CD4-positive, alpha-beta T cell treated with Interleukin-10 for 1 hour (primary cell): ENCODE measurements at regions not wholly inside any gene's neighbourhood (a gene's known extent, or its start where the extent isn't known, plus 50 kb on each side); places are given as distances from the start of the nearest gene placed in this dataset.
"Not testable (repeated sequence)": the region's sequence is repeated elsewhere in the genome, so short reads cannot be mapped to it uniquely, and the experiment has no call there.

ENCODE experiments used
- DNase-seq: peaks from one replicate; pipeline ENCODE4 v3.0.0-alpha.2; 2020

GRCh38 chr9:22170556-22170955, 161.5 kb upstream of the CDKN2B start:
- no peak for DNase-seq

GRCh38 chr9:22170990-22171670, 162.0 kb upstream of the CDKN2B start:
- no peak for DNase-seq

GRCh38 chr9:22171691-22172090, 162.6 kb upstream of the CDKN2B start:
- no peak for DNase-seq

DNA sequence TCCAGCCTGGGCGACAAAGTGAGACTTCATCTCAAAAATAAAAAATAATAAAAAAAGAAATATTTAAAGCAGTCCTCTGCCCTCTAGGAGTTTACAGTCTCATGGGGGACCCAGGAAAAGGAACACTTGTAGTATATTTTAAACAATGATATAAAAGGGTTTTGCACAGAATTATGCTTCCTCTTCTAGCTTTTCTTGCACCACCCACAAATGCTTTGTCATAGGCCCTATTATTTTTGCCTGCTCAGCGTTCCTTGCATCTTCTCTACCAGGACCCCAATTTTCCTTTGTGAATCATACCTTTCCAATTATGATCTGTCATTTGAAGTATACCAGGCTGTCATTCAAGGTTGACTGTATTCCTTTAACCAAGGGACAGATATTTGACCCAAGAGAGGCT, 164.8 kb upstream of the CDKN2B start:
- DNase-seq = no peak

DNA sequence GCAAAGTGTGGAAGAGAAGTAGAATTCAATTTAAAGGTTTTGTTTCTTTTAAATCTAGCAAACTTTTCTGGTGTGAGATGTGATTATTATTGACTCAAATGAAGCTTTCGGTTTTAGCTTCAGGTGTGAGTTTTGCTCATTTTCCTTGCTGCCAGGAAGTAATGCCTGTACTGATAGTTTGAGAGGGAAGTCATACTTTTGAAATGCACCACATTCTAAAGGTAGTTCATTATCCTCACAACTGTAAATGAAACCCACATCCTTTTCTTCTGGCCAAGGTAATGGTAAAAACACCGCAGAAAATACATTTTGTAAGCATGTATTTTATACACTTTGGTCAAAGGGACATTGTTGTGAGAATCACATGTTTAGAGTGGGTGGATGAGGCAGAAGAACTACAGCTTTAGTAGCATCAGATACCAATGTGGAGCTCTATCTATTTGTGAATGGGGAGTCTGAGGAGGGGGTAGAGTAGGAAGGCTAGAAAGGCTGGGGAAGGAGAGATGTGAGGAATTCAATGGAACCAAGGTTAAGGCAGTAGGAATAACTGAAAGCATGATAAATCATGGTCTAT, 167.0 kb upstream of the CDKN2B start:
- DNase-seq = peak; percentile 2

DNA sequence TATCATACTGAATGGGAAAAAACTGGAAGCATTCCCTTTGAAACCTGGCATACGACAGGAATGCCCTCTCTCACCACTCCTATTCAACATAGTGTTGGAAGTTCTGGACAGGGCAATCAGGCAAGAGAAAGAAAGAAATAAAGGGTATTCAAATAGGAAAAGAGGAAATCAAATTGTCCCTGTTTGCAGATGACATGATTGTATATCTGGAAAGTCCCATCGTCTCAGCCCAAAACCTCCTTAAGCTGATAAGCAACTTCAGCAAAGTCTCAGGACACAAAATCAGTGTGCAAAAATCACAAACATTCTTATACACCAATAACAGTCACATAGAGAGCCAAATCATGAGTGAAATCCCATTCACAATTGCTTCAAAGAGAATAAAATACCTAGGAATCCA, 171.9 kb upstream of the CDKN2B start:
- DNase-seq = not testable (repeated sequence)

DNA sequence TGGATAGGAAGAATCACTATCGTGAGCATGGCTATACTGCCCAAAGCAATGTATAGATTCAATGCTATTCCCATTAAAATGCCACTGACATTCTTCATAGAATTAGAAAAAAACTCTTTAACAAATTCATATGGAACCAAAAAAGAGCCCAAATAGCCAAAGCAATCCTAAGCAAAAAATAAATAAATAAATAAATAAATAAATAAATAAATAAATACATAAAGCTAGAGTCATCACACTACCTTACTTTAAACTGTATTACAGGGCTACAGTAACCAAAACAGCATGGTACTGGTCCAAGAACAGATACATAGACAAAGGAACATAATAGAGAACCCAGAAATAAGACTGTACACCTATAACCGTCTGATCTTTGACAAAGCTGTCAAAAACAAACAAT, 180.4 kb upstream of the CDKN2B start:
- DNase-seq = no peak

DNA sequence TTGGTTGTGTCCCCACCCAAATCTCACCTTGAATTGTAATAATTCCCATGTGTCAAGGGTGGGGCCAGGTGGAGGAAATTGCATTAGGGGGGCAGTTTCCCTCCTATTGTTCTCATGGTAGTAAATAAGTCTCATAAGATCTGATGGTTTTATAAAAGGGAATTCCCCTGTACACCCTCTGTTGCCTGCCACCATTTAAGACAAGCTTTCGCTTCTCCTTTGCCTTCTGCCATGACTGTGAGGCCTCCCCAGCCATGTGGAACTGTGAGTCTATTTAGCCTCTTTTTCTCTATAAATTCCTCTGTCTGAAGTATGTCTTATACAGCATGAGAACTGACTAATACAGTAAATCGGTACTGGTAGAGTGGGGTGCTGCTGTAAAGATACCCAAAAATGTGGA, 187.9 kb upstream of the CDKN2B start:
- DNase-seq = not testable (repeated sequence)

DNA sequence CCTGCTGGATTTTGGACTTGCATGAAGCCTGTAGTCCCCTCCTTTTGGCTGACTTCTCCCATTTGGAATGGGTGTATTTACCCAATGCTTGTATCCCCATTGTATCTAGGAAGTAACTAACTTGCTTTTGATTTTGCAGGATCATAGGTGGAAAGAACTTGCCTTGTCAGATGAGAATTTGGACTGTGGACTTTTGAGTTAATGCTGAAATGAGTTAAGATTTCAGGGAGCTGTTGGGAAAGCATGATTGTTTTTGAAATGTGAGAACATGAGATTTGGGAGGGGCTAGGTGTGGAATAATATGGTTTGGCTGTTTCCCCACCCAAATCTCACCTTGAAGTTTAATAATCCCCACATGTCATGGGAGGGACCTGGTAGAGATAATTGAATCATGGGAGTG, 189.6 kb upstream of the CDKN2B start:
- no peak for DNase-seq

DNA sequence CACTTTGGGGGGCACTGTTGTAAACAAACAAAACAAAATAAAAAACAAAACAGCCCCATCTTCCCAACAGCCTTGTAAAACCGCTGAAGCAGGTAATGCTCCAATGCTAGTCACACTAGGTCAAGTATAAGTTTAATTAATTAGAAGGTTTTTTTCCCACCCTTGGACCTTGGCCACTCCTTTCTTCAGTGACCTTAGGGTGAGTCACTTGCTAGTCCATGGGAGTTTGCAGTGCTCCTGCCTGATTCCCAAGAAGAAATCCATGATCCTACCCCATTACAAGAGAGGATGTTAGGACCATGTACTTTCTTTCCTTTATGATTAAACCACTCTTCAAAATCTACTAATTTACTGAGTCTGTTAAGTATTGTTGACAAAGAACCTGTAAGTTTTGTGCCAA, 192.2 kb upstream of the CDKN2B start:
- DNase-seq = no peak

DNA sequence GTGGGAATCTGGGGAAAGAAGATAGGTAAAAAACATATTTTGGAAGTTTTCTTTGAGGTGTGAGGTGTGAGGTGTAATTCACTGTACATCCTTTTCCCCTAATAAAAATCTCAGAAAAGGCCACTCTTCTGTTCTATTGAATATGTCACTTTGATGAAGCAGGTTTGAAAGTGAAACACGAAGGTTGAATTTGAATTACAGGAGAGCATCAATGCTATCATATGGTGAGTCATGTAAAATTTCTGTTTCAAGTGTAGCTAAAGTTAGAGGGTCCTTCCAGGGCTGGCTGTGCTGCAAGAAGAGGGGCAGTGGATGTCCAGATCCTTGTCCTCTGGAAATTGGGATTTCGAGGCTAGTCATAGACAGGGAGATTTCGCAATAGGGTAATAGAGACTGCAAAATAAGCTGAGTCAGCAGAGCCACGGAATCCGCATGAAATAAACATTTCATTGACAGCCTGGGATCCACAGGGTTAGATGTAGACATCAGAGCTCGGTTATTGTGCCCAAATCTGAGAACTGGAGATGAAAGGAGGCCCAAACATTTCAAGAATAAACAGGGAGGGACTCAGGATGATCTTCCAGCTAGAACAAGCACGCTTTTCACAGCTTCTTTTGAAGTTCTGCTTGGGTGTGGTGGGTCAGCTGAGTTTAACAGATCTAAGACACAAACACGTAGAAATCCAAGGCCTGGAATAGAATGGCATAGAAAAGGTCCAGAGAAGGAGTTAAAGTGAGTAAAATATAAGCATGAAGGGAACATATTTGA, 194.4 kb upstream of the CDKN2B start:
- no peak for DNase-seq

DNA sequence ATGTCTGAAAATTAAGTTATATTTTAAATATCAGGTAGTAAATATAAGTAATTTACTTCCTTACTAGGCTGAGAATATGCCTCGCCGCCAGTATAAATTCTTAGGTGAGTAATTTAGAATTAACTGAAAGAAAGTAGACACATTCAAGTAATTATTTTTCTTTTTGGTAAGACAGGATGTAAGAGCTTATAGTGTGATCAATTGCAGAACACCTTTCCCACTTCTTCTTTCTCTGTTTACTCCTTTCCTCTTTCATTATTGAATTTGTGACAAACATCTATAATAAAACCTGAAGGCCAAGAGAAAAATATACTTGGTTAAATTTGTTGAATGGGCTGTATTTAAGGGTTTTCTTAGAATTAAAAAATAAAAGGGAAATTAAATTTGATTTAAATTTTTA, 195.1 kb upstream of the CDKN2B start:
- DNase-seq = no peak

DNA sequence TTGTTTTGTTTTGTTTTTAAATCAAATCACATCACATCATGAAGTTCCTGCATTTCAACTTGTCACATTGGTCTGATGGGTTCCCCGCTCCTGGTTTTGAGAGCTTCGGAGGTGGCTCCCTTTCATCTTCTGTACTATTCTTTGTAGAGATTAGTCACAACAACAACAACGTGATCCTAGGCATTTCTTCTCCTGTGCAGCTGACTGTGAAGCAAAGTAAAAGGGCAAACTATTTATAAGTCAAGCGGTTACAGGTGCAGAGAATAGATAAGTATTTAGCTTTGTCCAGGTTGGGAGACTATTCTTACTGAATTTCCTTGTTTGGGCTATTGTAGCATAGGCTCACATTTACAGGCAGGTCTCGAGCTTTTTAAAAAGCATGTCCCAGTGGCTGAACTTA, 197.7 kb upstream of the CDKN2B start:
- no peak for DNase-seq

- DNase-seq = peak; percentile 2
These were observed 199.9 kb upstream of the CDKN2B start for GRCh38 chr9:22208846-22209585.

GRCh38 chr9:22210262-22210661, 201.2 kb upstream of the CDKN2B start:
- DNase-seq = no peak

- DNase-seq = no peak
These were observed 201.8 kb upstream of the CDKN2B start for GRCh38 chr9:22210936-22211335.

GRCh38 chr9:22211588-22212360, 202.7 kb upstream of the CDKN2B start:
- no peak for DNase-seq

DNA sequence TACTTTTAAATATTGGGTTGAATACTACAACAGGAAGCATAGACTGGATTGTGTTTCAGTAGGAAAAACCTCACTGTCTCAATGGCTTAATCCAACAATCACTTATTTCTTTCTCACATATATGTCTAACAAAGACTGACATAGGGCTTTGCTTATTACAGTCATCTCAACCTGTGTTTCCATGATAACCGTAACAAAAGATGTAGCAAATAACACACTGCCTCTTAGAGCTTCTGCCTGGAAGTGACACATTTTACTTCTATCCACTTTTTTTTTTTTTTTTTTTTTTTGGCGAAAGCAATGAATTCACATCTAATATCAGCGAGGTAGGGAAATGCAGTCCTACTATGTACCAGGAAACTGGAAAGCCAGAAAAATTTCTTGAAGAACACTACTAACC, 204.9 kb upstream of the CDKN2B start:
- DNase-seq = no peak

DNA sequence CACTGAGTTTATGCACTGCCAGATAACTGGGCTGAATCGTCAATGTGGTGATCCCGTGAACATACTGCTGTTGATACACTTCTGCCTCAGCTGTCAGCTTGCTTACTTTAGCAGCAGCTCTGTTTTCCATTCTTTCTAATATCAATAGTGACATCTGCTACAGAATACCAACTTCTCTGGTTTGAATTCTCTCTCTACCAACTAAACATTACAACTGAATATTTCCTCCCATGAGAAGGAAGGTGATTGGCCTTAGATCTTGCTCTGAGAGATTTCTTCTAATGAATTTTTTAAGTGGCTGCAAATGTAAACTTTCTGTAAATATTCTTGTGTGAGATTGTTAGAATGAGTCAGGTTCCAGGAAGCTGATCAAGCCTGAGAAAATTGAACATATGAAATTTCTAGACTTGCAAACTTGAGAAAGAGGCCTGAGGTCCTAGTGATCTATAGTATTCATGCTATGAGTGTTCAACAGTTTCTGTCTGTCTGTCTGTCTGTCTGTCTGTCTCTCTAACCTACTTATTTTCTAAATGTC, 205.5 kb upstream of the CDKN2B start:
- DNase-seq = no peak

DNA sequence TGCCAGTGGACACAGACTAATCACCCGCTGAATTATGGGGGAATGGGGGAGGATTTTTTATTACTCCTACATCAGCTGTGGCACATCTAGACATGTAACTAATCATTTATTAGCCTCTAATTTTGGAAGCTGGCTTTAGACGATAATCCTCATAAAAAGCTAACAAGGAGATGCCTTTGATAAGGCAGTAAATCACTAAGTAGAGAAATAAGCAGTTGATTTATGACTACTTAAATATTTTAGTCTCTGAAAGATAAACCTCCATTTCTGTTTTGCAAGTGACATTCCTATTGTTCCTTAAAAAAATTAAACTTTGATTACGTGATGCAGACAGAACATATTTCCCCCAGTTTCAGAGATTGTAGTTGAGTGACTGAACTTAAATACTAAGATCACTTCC, 206.4 kb upstream of the CDKN2B start:
- no peak for DNase-seq

DNA sequence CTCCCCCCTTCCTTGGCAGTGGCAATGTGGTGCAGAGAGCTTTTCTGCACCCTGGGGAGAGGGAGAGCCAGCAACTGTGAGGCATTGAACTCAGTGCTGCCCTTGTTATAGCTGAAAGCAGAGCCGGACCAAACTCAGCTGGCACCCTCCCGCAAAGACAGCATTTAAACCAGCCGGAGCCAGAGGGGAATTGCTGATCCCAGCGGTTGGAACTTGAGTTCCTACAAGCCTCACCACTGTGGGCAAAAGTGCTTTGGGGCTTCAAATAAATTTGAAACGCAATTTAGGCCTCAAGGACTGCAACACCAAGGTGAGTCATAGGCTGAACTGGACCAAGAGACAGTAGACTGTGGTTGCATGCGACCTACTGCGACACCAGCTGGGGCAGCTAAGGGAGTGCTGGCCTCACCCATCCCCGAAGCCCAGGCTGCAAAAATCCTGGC, 207.6 kb upstream of the CDKN2B start:
- DNase-seq = no peak

DNA sequence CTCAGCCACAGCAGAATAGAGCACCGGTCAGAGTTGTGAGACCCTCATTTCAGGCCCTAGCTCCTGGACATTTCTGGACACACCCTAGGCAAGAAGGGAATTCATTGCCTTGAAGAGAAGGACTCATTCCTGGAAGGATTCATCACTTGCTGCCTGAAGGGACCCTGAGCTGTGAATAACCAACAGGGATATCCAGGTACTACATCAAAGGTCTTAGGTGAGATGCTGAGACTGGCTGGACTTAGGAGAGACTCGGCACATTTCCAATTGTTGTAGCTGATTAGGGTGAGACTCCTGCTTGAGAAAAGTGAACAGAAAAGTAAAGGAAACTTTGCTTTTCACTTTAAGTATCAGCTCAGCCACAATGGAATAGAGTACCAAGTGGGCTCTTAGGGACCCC, 208.1 kb upstream of the CDKN2B start:
- DNase-seq = no peak
